Spleen (tissue), 7 donors: ENCODE measurements at regions not wholly inside any gene's neighbourhood (a gene's known extent, or its start where the extent isn't known, plus 50 kb on each side); places are given as distances from the start of the nearest gene placed in this dataset.

Experiments
- POLR2A ChIP-seq, 3 donors: fragments of 450-650 bp; IDR thresholded peaks; one replicate each; pipeline ENCODE4 v1.5.1; 2017; ENCODE audit warnings: antibody characterized with exemption in 3 of 3, mild to moderate bottlenecking in 1 of 3
- POLR2AphosphoS5 ChIP-seq, 3 donors: sonication (generic); formaldehyde crosslinking; IDR thresholded peaks; one replicate each; pipeline ENCODE4 v1.5.1; 2017; ENCODE audit warnings: antibody characterized with exemption in 3 of 3
- TF ChIP-seq, protein P1 (sequence below), 11 experiments: fragments of 200-600 bp in 7 of 11; fragments of 450-650 bp in 4 of 11; sonication (generic) in 4 of 11; IDR thresholded peaks in 8 of 11; conservative IDR thresholded peaks in 3 of 11; 1 replicate in 7 of 11; 2 replicates in 4 of 11; pipeline versions ENCODE4 v1.4.0 to v1.8.0; 2016 to 2021; ENCODE audit warnings: antibody characterized with exemption in 11 of 11, inconsistent platforms in 4 of 11, mild to moderate bottlenecking in 1 of 11
- donor health status: DM: no; HTN: no; CAD: no; lungs with moderate emphysema.
- donor health status: DM: no; HTN: no; CAD: no.
- donor health status: DM: no; HTN: no; CAD: no.

DNA sequence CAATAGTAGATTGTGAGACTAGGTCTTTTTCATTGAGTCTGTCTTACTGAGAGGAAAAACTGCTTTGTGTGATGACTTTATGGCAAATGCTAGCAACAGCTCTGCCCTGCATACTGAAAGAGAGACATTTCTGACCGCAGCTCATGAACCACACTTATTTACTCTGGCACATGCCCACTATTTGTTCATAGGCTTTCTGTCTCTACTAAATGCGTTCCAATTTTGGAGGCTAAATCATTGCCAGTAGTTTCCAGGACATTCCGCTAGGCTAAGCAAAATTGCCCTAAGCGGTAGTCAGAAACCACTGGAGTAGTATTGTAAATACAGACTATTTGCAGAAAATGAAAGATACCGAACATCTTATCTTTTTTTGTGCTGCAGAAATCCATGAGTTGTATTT is 55.6 kb upstream of the DLX6 start:
- TF ChIP-seq, protein P1, sequence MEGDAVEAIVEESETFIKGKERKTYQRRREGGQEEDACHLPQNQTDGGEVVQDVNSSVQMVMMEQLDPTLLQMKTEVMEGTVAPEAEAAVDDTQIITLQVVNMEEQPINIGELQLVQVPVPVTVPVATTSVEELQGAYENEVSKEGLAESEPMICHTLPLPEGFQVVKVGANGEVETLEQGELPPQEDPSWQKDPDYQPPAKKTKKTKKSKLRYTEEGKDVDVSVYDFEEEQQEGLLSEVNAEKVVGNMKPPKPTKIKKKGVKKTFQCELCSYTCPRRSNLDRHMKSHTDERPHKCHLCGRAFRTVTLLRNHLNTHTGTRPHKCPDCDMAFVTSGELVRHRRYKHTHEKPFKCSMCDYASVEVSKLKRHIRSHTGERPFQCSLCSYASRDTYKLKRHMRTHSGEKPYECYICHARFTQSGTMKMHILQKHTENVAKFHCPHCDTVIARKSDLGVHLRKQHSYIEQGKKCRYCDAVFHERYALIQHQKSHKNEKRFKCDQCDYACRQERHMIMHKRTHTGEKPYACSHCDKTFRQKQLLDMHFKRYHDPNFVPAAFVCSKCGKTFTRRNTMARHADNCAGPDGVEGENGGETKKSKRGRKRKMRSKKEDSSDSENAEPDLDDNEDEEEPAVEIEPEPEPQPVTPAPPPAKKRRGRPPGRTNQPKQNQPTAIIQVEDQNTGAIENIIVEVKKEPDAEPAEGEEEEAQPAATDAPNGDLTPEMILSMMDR (IDR thresholded peaks at IDR 0.05 in 8 of 11, conservative IDR thresholded peaks at IDR 0.05 in 3 of 11) = no peak
- no peak for TF ChIP-seq POLR2AphosphoS5 (IDR thresholded peaks at IDR 0.05)
- TF ChIP-seq POLR2A (IDR thresholded peaks at IDR 0.05) = no peak
